ENCODE measurements at regions not wholly inside any gene's neighbourhood (a gene's known extent, or its start where the extent isn't known, plus 50 kb on each side); places are given as distances from the start of the nearest gene placed in this dataset.

DNA sequence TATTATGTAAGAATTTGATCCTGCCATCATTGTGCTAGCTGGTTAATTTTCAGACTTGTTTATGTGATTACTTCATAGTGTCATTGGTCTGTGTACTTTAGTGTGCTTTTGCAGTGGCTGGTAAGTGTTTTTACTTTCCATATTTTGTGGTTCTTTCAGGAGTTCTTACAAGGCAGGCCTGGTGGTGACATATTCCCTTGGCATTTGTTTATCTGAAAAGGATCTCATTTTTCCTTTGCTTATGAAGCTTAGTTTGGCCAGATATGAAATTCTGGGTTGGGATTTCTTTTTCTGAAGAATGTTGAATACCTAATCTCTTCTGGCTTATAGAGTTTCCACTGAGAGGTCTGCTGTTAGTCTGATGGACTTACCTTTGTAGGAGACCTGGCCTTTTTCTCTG, 72.8 kb upstream of the MC4R start:
- DNase-seq, result no peak

DNA sequence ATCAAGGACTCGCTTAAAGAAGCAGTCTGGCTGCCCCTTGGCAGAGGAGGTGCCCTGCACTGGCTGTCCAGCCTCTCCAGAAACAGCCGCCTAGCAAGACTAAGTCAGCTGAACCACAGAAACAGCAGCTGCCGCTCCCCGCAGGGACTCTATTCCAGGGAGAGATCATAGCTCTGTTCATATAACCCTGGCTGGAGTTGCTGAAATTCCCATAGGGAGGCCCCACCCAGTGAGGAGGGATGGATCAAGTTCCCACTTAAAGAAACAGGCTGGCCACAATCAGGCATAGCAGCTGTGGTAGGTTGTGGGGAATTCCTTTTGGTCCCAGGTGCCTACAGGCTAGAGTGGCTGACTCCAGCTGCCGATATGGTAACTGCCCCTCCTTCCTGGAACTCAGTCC, 74.2 kb upstream of the MC4R start:
- no peak for DNase-seq

DNA sequence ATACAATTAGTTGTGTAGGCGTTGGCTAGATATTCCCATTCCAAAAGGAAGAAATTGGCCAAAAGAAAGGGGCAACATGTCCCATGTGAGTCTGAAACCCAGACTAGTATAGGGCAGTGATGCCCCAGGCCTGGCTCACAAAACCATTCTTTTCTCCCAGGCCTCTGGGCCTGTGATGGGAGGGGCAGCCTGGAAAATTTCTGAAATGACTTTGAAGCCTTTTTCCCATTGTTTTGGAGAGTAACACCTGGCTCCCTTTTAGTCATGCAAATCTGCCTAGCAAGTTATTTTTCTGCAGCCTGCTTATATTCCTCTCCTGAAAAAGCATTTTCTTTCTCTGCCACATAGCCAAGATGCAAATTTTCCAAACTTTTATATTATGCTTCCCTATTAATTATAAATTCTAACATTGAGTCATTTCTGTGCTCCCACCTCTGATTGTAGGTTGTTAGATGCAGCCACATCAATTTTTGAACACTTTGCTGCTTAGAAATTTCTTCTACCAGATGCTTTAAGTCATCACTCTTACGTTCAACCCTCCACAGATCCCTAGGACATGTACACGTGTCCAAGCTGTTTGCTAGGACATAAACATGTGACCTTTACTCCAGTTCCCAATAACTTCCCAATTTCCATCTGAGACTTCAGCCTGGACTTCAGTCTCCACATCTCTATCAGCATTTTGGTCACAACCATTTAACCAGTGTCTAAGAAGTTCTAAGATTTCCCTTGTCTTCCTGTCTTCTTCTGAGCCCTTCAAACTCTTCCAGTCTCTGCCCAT, 76.1 kb upstream of the MC4R start:
- no peak for DNase-seq

GRCh38 chr18:60452421-60452820, 79.8 kb upstream of the MC4R start:
- peak; percentile 27 for DNase-seq

- no peak for DNase-seq
These were observed 94.1 kb upstream of the MC4R start for GRCh38 chr18:60466677-60467076.

GRCh38 chr18:60469387-60470100, 97.0 kb upstream of the MC4R start:
- DNase-seq, result no peak

- no peak for DNase-seq
These were observed 99.1 kb upstream of the MC4R start for GRCh38 chr18:60471652-60472051.

GRCh38 chr18:60485201-60485600, 112.6 kb upstream of the MC4R start:
- no peak for DNase-seq

DNA sequence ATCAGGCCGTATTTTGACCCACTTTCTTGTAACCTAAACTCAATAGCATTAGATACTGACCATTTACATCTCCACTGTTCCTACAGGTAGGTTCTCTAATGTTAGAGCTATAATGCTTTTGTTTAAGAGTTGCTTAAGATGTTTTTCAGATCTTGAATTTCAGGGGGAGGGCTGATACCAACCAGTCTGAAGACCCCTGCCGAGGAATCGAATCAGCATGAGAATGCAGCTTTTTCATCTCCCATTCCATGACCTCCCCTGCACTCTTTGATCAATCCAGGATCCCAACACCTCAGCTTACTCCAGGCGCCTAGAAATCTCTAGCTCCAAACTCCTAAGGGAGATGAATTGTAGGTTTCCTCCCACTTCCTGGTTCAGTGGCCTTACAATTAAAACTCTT, 120.5 kb upstream of the MC4R start:
- DNase-seq, result peak; percentile 24

DNA sequence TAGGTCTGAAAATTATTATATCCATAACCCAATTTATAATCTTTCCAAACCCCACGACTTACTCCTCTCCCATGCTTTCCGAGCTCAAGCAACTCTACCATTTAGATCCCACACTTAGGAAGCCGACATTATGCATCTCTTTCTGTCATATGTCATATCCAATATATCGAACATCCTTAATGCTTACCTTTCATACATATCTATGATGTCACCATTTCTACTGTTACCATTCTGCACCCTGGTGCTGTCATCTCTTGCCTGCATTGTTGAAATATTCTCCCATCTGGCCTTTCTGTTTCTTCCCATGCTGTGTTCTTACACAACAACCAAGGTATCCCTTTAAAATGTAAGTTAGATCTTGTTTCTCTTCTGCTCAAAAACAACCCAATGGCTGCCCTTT, 127.1 kb upstream of the MC4R start:
- DNase-seq, result no peak

DNA sequence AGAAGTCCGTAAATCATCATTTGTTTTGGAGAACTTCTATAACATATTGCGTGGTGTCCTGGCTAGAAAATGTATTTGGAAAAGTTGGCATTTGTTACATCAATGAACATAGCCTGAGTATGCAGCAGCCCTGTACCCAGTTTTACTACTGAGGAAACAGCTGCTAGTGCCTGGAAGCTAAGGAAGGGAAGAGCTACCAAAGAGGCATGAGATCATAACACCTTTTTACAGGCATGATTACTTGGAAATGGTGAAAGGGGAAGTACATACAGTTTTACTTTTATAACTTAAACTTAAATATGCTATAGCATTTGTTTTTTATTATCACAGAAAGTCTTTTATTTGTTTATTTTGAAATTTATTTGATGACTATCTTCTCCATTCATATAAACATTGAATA, 128.4 kb upstream of the MC4R start:
- no peak for DNase-seq

DNA sequence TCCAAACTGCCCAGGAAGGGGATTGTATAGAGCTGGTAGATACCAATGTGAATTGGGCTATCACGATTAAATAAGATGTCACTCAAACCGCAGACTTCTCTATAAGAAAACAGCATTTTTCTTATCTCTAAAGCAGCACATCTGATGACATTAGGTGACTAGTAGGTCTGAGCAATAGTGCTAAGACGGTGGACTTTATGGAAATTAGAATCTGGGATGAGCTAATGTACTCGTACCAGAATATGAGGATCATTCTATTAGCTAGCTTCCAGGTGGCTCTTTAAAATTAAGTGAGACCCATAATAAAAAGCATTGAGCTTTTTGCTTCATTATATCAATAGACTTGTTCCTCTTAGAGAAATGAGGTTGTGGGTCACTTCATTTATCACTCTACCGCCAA, 130.0 kb upstream of the MC4R start:
- no peak for DNase-seq

- no peak for DNase-seq
These were observed 130.6 kb upstream of the MC4R start for GRCh38 chr18:60503199-60503598.

- DNase-seq, result no peak
These were observed 133.6 kb upstream of the MC4R start for GRCh38 chr18:60506190-60506589.

GRCh38 chr18:60506682-60507081, 134.1 kb upstream of the MC4R start:
- DNase-seq, result no peak

DNA sequence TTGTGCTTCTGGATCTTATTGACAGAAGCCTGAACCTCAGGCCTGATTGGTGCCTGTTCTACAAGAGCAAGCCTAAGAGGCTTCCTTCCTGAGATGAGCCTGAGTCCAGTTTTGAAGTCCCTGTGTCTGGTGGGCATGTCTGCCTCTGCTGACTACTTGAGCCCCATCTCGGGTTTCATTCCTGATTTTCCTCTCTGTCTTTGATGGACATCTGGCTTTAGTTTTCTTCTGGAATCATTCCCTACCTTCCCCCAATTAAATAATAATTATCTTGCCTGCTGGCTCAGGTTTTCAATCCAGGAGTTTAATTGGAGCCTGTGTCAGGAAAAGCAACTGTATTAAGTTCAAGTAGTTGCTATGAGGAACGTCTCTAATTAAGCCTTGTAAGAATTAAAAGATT, 135.5 kb upstream of the MC4R start:
- DNase-seq, result peak; percentile 41

DNA sequence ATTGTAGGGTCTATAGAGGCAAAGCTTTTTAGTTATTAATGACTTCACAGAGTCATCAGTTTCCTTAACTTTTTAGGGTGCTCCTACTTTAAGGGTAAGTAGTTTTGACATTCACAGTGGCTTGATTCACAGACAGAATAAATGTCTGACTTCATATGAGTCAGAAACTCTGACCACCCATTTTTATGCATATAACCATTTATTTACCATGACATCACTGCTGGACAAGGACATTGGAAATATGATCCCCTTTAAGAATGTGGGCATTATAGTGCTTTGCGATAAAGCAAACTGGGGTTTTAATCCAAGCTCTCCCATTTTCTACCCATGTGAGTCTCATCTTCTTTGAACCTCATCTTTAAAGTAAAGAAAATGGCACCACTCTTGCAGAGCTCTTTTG, 162.0 kb upstream of the MC4R start:
- no peak for DNase-seq

DNA sequence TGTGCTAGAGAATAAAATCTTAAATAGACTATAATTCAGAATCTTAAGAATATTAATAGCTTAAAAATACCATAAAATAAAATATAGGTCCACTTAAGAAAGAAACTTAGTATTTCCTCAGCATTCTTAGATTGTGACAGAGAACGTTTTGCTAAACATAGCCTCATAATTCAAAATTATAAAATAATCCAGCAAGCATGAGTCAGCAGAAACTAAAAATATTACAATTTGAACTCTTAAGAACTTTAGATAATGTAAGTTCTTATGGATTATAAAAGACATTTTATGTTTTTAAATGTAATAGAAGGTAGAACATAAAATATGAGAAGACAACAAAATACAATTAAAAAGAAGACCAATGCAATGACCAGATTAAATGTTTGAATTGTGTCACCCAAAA, 164.5 kb upstream of the MC4R start:
- DNase-seq, result no peak

GRCh38 chr18:60538891-60539290, 166.3 kb upstream of the MC4R start:
- no peak for DNase-seq

GRCh38 chr18:60541661-60542060, 169.1 kb upstream of the MC4R start:
- no peak for DNase-seq

GRCh38 chr18:60543646-60544045, 171.1 kb upstream of the MC4R start:
- DNase-seq, result no peak

- peak; percentile 92 for DNase-seq
These were observed 176.9 kb upstream of the MC4R start for GRCh38 chr18:60549338-60549960.

- no peak for DNase-seq
These were observed 180.4 kb upstream of the MC4R start for GRCh38 chr18:60552948-60553347.

DNA sequence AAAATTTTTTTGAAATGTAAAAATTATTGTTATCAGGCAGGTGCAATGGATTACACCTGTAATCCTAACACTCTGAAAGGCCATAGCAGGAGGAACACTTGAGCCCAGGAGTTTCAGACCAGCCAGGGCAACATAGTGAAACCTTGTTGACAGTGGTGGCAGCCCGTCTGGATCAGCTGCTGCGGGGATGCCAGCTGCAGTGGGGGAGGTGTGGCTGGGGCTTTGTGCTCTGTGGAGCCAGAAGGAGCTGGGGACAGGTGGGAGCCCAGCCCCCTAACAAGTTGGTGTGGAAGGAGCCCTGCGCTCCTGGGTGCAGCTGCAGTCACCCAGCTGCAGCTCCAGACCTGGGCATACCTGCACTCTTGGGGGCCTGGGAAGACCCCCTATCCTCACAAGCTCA, 182.4 kb upstream of the MC4R start:
- peak; percentile 81 for DNase-seq

All from COR-L47 (cell line).